GM12878 (cell line): ENCODE measurements at regions not wholly inside any gene's neighbourhood (a gene's known extent, or its start where the extent isn't known, plus 50 kb on each side); places are given as distances from the start of the nearest gene placed in this dataset.

Source experiments
- ATAC-seq: fragments of 200-7000 bp; cut with Tn5 transposase; 3 replicates; pipeline ENCODE4 v1.9.1; 2020; ENCODE audit warnings: mild to moderate bottlenecking, moderate library complexity
- BruUV-seq: library from RNA; stranded (reverse); fragments of 400-500 nt; replicated peaks from 2 replicates; lab custom pipeline; 2021; lab: Mats Ljungman, UMichigan
- CTCF ChIA-PET: fragments of 300-600 bp; sonication (Branson Sonifier 250); formaldehyde crosslinking; extraction: SDS; loops from one replicate; lab custom pipeline; 2021; ENCODE audit warnings: inconsistent platforms; lab: Yijun Ruan, JAX
- POLR2A ChIA-PET: fragments of 350-600 bp; formaldehyde crosslinking; extraction: SDS; loops from one replicate; lab custom pipeline; 2021; ENCODE audit warnings: inconsistent platforms; lab: Charles Lee
- RAD21 ChIA-PET: fragments of 300-600 bp; sonication (Branson Sonifier 250); formaldehyde crosslinking; loops from one replicate; lab custom pipeline; 2023; ENCODE audit warnings: antibody characterized with exemption; ENCODE audit not compliant: unreplicated experiment; lab: Charles Lee
- SMC1A ChIA-PET: fragments of 300-600 bp; sonication (Branson Sonifier 250); formaldehyde crosslinking; loops from one replicate; lab custom pipeline; 2023; ENCODE audit not compliant: unreplicated experiment, uncharacterized antibody; lab: Charles Lee
- DNase-seq: peaks from one replicate; pipeline ENCODE4 v3.0.0-alpha.2; 2011; ENCODE audit warnings: low read depth, low spot score
- FAIRE-seq: peaks from 3 replicates; lab custom pipeline; 2011; peaks lifted over from hg19 to GRCh38; lab: Jason Lieb, UNC
- H2AFZ ChIP-seq: 2 replicates; pipeline ENCODE4 v1.6.0; 2011; ENCODE audit warnings: low read depth, low read length, control low read depth; ENCODE audit not compliant: control insufficient read depth
- H3K27ac ChIP-seq: 2 replicates; pipeline ENCODE4 v1.5.1; 2011; ENCODE audit warnings: control low read depth; ENCODE audit not compliant: control insufficient read depth, insufficient read depth
- H3K27me3 ChIP-seq, 2 experiments: replicated peaks in 1 of 2; 2 replicates each; pipeline versions ENCODE4 v1.6.0 to v1.6.1; 2011; ENCODE audit warnings: low read length in 1 of 2; ENCODE audit not compliant: control insufficient read depth in 2 of 2, insufficient read depth in 2 of 2
- H3K36me3 ChIP-seq, 2 experiments: 2 replicates each; pipeline ENCODE4 v1.5.1; 2011; ENCODE audit warnings: low read length in 1 of 2; ENCODE audit not compliant: control insufficient read depth in 2 of 2, insufficient read depth in 2 of 2
- H3K4me1 ChIP-seq: 2 replicates; pipeline ENCODE4 v1.6.1; 2011; ENCODE audit warnings: mild to moderate bottlenecking, low read length, moderate library complexity, mixed read lengths; ENCODE audit not compliant: control insufficient read depth, insufficient read depth
- H3K4me2 ChIP-seq: 2 replicates; pipeline ENCODE4 v1.6.0; 2011; ENCODE audit warnings: control low read depth; ENCODE audit not compliant: control insufficient read depth, insufficient read depth
- H3K4me3 ChIP-seq: fragments of 200-600 bp; sonication (generic); 2 replicates; pipeline ENCODE4 v1.5.1; 2016
- H3K79me2 ChIP-seq: 2 replicates; pipeline ENCODE4 v1.6.0; 2011; ENCODE audit warnings: low read length; ENCODE audit not compliant: control insufficient read depth, insufficient read depth
- H3K9ac ChIP-seq: 2 replicates; pipeline ENCODE4 v1.8.0; 2011; ENCODE audit warnings: low read length, control low read depth, mixed read lengths; ENCODE audit not compliant: control insufficient read depth, insufficient read depth
- H3K9me3 ChIP-seq: replicated peaks from 3 replicates; pipeline ENCODE4 v1.5.1; 2011; ENCODE audit warnings: mild to moderate bottlenecking, low read length; ENCODE audit not compliant: control insufficient read depth, insufficient read depth
- H4K20me1 ChIP-seq: 2 replicates; pipeline ENCODE4 v1.6.0; 2011; ENCODE audit not compliant: control insufficient read depth, insufficient read depth
- CEBPB ChIP-seq, 2 experiments: fragments of 150-350 bp in 1 of 2; IDR thresholded peaks; 2 replicates each; pipeline ENCODE4 v1.6.1; 2012 to 2014; ENCODE audit warnings: low read depth in 2 of 2, low read length in 2 of 2, borderline replicate concordance in 1 of 2, inconsistent platforms in 1 of 2
- CEBPZ ChIP-seq: fragments of 150-350 bp; IDR thresholded peaks from 2 replicates; pipeline ENCODE4 v1.6.1; 2016; ENCODE audit warnings: low read depth, low read length
- CHD4 ChIP-seq: fragments of 200-600 bp; sonication (generic); IDR thresholded peaks from 2 replicates; pipeline ENCODE4 v1.6.1; 2016; ENCODE audit warnings: mild to moderate bottlenecking
- FOXM1 ChIP-seq: IDR thresholded peaks from 2 replicates; pipeline ENCODE4 v1.6.1; 2012; ENCODE audit warnings: low read depth, mild to moderate bottlenecking, inconsistent platforms, low read length, moderate library complexity
- GABPA ChIP-seq: IDR thresholded peaks from 2 replicates; pipeline ENCODE4 v1.6.1; 2014; ENCODE audit warnings: antibody characterized with exemption, low read depth, mild to moderate bottlenecking, inconsistent platforms
- MYC ChIP-seq: IDR thresholded peaks from 2 replicates; pipeline ENCODE4 v1.6.1; 2011; ENCODE audit warnings: mild to moderate bottlenecking, low read length, moderate library complexity, inconsistent platforms; ENCODE audit not compliant: insufficient read depth, insufficient replicate concordance, insufficient read length, severe bottlenecking
- PAX8 ChIP-seq: fragments of 450-650 bp; IDR thresholded peaks from 2 replicates; pipeline ENCODE4 v1.6.1; 2017; ENCODE audit warnings: mild to moderate bottlenecking, moderate library complexity
- PBX3 ChIP-seq: IDR thresholded peaks from 2 replicates; pipeline ENCODE4 v1.6.1; 2011; ENCODE audit warnings: mild to moderate bottlenecking, low read depth, low read length, moderate library complexity; ENCODE audit not compliant: insufficient replicate concordance
- POLR2A ChIP-seq: IDR thresholded peaks from 2 replicates; pipeline ENCODE4 v1.6.1; 2011; ENCODE audit warnings: low read depth, mild to moderate bottlenecking, low read length
- TBL1XR1 ChIP-seq: IDR thresholded peaks from 2 replicates; pipeline ENCODE4 v1.6.1; 2012; ENCODE audit warnings: low read depth, low read length, improper control_type of control experiment
- TCF3 ChIP-seq: IDR thresholded peaks from 2 replicates; pipeline ENCODE4 v1.6.1; 2012; ENCODE audit warnings: low read depth, mild to moderate bottlenecking, low read length, borderline replicate concordance; ENCODE audit not compliant: insufficient read depth
- ZBED1 ChIP-seq: IDR thresholded peaks from 2 replicates; pipeline ENCODE4 v1.6.1; 2016; ENCODE audit warnings: borderline replicate concordance
- WGBS: methylation state at CpG from one replicate; pipeline ENCODE4 v1.1.6; 2016; ENCODE audit warnings: low lambda C conversion rate; ENCODE audit not compliant: insufficient replicate concordance, insufficient coverage; ENCODE audit errors: missing lambda C conversion rate; 5-methylcytosine and 5-hydroxymethylcytosine counted together
- in situ Hi-C: fragments of 300-500 bp; cut with MboI; formaldehyde crosslinking; loops from 9 replicates; pipeline ENCODE4 v1.14.3; 2018; ENCODE audit warnings: mixed read lengths
- intact Hi-C: fragments of 100-400 bp; cut with micrococcal nuclease; formaldehyde crosslinking; loops from one replicate; pipeline ENCODE4 v1.14.2; 2022; ENCODE audit not compliant: unreplicated experiment
- TF ChIP-seq, protein P1 (sequence below): fragments of 450-650 bp; IDR thresholded peaks from 2 replicates; pipeline ENCODE4 v1.6.1; 2016; ENCODE audit warnings: mild to moderate bottlenecking, moderate library complexity, borderline replicate concordance

DNA sequence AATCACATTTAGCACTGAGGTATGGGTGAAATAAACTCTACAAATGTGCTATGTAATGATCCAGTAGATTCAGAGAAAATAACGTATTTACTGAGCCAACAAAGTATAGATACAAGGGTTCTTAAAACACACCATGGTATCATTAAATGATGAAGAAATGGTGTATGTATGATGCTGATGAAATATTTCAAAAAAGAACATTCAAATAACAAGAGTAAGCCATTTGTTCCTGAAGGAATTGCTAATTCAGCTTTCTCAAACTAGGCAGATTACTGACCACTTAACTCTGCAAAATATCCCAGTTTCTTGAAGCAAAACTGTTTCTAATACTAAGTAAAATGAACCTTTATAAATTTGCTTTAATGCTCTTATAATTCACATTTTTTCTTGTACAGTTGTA lies 97.6 kb upstream of the IFNE start (continued):
- TF ChIP-seq CEBPZ: no peak
- TF ChIP-seq CHD4: no peak
- TF ChIP-seq TCF3: no peak
- TF ChIP-seq GABPA: no peak
- no peak for TF ChIP-seq MYC
- no peak for TF ChIP-seq PBX3
- TF ChIP-seq ZBED1: no peak

GRCh38 chr9:21580636-21581378 lies 98.7 kb upstream of the IFNE start:
- ChIA-PET SMC1A (no interaction called here), POLR2A (no interaction called here), RAD21 (no interaction called here), CTCF (no interaction called here)
- Histone ChIP-seq H3K4me2 (no peak overlapping the region), H3K9me3 (no peaks in the 10 kb centered on the region), H3K27ac (no peak overlapping the region), H3K79me2 (no peaks in the 10 kb centered on the region), H3K27me3 (no peaks in the 10 kb centered on the region), H3K36me3 (no peaks in the 10 kb centered on the region), H3K4me3 (no peak overlapping the region), H4K20me1 (no peaks in the 10 kb centered on the region), H3K9ac (no peak overlapping the region), H2AFZ (no peak overlapping the region), H3K4me1 (peaks cover 4% of the 10 kb centered on the region; the same call in 1 of the 2 replicates)
- FAIRE-seq: no peak
- ATAC-seq: no peak
- in situ Hi-C loops (no loop called here), intact Hi-C loops (no loop called here)
- 59% methylated on average over 12 of the region's 12 CpGs for WGBS
- DNase-seq: no peak
- BruUV-seq: no TSS peak
- TF ChIP-seq, protein P1, sequence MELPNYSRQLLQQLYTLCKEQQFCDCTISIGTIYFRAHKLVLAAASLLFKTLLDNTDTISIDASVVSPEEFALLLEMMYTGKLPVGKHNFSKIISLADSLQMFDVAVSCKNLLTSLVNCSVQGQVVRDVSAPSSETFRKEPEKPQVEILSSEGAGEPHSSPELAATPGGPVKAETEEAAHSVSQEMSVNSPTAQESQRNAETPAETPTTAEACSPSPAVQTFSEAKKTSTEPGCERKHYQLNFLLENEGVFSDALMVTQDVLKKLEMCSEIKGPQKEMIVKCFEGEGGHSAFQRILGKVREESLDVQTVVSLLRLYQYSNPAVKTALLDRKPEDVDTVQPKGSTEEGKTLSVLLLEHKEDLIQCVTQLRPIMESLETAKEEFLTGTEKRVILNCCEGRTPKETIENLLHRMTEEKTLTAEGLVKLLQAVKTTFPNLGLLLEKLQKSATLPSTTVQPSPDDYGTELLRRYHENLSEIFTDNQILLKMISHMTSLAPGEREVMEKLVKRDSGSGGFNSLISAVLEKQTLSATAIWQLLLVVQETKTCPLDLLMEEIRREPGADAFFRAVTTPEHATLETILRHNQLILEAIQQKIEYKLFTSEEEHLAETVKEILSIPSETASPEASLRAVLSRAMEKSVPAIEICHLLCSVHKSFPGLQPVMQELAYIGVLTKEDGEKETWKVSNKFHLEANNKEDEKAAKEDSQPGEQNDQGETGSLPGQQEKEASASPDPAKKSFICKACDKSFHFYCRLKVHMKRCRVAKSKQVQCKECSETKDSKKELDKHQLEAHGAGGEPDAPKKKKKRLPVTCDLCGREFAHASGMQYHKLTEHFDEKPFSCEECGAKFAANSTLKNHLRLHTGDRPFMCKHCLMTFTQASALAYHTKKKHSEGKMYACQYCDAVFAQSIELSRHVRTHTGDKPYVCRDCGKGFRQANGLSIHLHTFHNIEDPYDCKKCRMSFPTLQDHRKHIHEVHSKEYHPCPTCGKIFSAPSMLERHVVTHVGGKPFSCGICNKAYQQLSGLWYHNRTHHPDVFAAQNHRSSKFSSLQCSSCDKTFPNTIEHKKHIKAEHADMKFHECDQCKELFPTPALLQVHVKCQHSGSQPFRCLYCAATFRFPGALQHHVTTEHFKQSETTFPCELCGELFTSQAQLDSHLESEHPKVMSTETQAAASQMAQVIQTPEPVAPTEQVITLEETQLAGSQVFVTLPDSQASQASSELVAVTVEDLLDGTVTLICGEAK: no peak
- no peak for TF ChIP-seq POLR2A
- TF ChIP-seq GABPA: no peak
- no peak for TF ChIP-seq PBX3
- TF ChIP-seq PAX8: no peak
- no peak for TF ChIP-seq CEBPB (IDR thresholded peaks at IDR 0.05; ENCODE audit: borderline replicate concordance in 1 of 2, low read depth in 2 of 2, low read length in 2 of 2)
- TF ChIP-seq FOXM1: no peak
- no peak for TF ChIP-seq TBL1XR1
